Mammary epithelial cell (primary cell): ENCODE measurements at regions not wholly inside any gene's neighbourhood (a gene's known extent, or its start where the extent isn't known, plus 50 kb on each side); places are given as distances from the start of the nearest gene placed in this dataset.

Source experiments
- EZH2 ChIP-seq: IDR thresholded peaks from 2 replicates; pipeline ENCODE4 v1.6.1; 2012; ENCODE audit warnings: low read length, inconsistent platforms, borderline replicate concordance
- TF ChIP-seq, protein P1 (sequence below), 2 donors: IDR thresholded peaks in 1 of 2; conservative IDR thresholded peaks in 1 of 2; 2 replicates each; pipeline ENCODE4 v1.5.1; 2011 to 2012; ENCODE audit warnings: inconsistent platforms in 2 of 2, low read length in 2 of 2, mild to moderate bottlenecking in 2 of 2, control low read depth in 1 of 2, low read depth in 1 of 2; ENCODE audit not compliant: insufficient read depth in 1 of 2; ENCODE audit errors: extremely low read depth in 1 of 2

DNA sequence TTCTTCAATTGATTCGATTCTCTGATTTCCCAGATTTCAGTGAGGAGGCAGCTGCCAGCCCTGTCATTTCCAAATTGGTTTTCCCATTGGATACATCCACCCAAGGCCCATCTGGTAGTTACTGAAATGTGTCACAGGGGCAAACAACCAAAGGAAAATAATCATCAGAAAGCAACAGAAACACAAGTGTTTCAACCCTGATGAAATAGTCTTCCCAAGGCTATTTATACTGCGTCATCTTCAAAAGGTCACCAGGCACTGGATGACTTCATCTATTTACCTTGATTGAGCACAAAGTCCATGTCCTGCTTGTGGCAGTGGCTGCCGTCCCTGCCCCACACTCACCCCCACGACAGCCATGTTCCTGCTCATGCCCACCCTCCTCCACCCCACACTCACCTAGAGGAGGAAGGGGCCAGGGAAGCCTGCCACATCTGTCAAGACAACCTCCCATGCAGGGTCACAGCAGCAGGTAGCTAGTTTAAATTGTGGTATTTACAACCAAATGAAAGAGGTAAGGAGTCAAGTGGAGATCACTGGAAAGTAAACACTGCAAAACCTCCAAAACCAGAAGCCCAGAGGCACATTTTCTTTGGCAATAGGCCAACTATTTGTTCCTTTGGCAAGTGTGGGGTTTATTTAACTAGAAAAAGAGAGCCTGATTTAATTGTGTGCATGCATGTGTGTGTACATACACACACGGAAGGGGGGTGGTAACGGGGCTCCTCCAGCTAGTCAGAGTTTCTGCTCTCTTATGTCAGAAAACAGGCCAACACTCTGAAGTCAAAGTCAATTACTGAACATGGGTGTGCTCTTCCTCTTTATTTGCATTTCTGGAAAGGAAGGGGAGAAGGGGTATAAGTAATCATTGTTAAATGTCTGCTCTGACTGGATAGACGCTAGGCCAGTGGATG lies 49.5 kb upstream of the RAB4A start:
- TF ChIP-seq, protein P1, sequence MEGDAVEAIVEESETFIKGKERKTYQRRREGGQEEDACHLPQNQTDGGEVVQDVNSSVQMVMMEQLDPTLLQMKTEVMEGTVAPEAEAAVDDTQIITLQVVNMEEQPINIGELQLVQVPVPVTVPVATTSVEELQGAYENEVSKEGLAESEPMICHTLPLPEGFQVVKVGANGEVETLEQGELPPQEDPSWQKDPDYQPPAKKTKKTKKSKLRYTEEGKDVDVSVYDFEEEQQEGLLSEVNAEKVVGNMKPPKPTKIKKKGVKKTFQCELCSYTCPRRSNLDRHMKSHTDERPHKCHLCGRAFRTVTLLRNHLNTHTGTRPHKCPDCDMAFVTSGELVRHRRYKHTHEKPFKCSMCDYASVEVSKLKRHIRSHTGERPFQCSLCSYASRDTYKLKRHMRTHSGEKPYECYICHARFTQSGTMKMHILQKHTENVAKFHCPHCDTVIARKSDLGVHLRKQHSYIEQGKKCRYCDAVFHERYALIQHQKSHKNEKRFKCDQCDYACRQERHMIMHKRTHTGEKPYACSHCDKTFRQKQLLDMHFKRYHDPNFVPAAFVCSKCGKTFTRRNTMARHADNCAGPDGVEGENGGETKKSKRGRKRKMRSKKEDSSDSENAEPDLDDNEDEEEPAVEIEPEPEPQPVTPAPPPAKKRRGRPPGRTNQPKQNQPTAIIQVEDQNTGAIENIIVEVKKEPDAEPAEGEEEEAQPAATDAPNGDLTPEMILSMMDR (conservative IDR thresholded peaks at IDR 0.05 in 1 of 2, IDR thresholded peaks at IDR 0.05 in 1 of 2; ENCODE audit: extremely low read depth in 1 of 2, insufficient read depth in 1 of 2, low read depth in 1 of 2, low read length in 2 of 2), result no peak
- no peak for TF ChIP-seq EZH2
